K562 (cell line): ENCODE measurements at regions not wholly inside any gene's neighbourhood (a gene's known extent, or its start where the extent isn't known, plus 50 kb on each side); places are given as distances from the start of the nearest gene placed in this dataset.

Experiments used
- ATAC-seq: fragments of 200-7000 bp; cut with Tn5 transposase; 3 replicates; pipeline ENCODE4 v1.9.1; 2020; ENCODE audit warnings: moderate library complexity
- BruUV-seq: library from RNA; stranded (reverse); fragments of 400-500 nt; replicated peaks from 2 replicates; lab custom pipeline; 2021; lab: Mats Ljungman, UMichigan
- CTCF ChIA-PET: fragments of 300-600 bp; formaldehyde crosslinking; extraction: SDS; loops from one replicate; lab custom pipeline; 2021; ENCODE audit warnings: low intra/inter-chr PET ratio; lab: Yijun Ruan, JAX
- POLR2A ChIA-PET: fragments of 300-600, 350-650 bp; sonication (Branson Sonifier 250); formaldehyde crosslinking; extraction: SDS; loops from one replicate; lab custom pipeline; 2021; ENCODE audit warnings: antibody characterized with exemption, inconsistent platforms; lab: Yijun Ruan, JAX
- DNase-seq, 4 experiments: peaks; one replicate each; pipeline versions ENCODE4 v3.0.0 to v3.0.0-alpha.2; 2011 to 2018; ENCODE audit warnings: low spot score in 3 of 4, mixed read lengths in 3 of 4; ENCODE audit errors: extremely low read depth in 1 of 4
- FAIRE-seq: peaks from 2 replicates; lab custom pipeline; 2011; peaks lifted over from hg19 to GRCh38; lab: Jason Lieb, UNC
- H2AFZ ChIP-seq: 2 replicates; pipeline ENCODE4 v1.6.0; 2011; ENCODE audit warnings: low read depth, low read length, control low read depth, inconsistent platforms
- H3K27ac ChIP-seq: fragments of 200-600 bp; 3 replicates; pipeline ENCODE4 v1.8.0; 2011; ENCODE audit warnings: low read depth, mild to moderate bottlenecking, control low read depth, inconsistent platforms, low read length, moderate library complexity, mixed read lengths; ENCODE audit errors: extremely low read depth
- H3K27me3 ChIP-seq, 2 experiments: fragments of 300-600 bp in 1 of 2; 2 replicates in 1 of 2; 3 replicates in 1 of 2; pipeline versions ENCODE4 v1.6.0 to v1.8.0; 2011; ENCODE audit warnings: inconsistent platforms in 2 of 2, low read length in 2 of 2, mild to moderate bottlenecking in 1 of 2, mixed read lengths in 1 of 2, moderate library complexity in 1 of 2; ENCODE audit not compliant: control insufficient read depth in 2 of 2, insufficient read depth in 2 of 2
- H3K36me3 ChIP-seq: fragments of 300-600 bp; 3 replicates; pipeline ENCODE4 v1.8.0; 2011; ENCODE audit warnings: mild to moderate bottlenecking, low read length, inconsistent platforms; ENCODE audit not compliant: control insufficient read depth, insufficient read depth
- H3K4me1 ChIP-seq, 2 experiments: fragments of 200-600 bp in 1 of 2; replicated peaks in 1 of 2; 2 replicates in 1 of 2; 3 replicates in 1 of 2; pipeline versions ENCODE4 v1.5.1 to v1.8.0; 2011; ENCODE audit warnings: inconsistent platforms in 2 of 2, low read length in 2 of 2, mild to moderate bottlenecking in 1 of 2, mixed read lengths in 1 of 2, moderate library complexity in 1 of 2; ENCODE audit not compliant: control insufficient read depth in 2 of 2, insufficient read depth in 2 of 2
- H3K4me2 ChIP-seq: 2 replicates; pipeline ENCODE4 v1.6.1; 2011; ENCODE audit warnings: low read length, control low read depth, inconsistent platforms, mixed read lengths; ENCODE audit not compliant: insufficient read depth
- H3K4me3 ChIP-seq: fragments of 200-600 bp; sonication (generic), shearing (Covaris generic); 2 replicates; pipeline ENCODE4 v1.5.1; 2016; ENCODE audit warnings: control low read depth, inconsistent platforms
- H3K79me2 ChIP-seq: fragments of 200-600 bp; 3 replicates; pipeline ENCODE4 v1.8.0; 2011; ENCODE audit warnings: low read length, inconsistent platforms; ENCODE audit not compliant: control insufficient read depth, insufficient read depth
- H3K9ac ChIP-seq, 2 experiments: 2 replicates each; pipeline versions ENCODE4 v1.6.0 to v1.6.1; 2011; ENCODE audit warnings: low read depth in 2 of 2, low read length in 2 of 2, control low read depth in 1 of 2, inconsistent platforms in 1 of 2, mild to moderate bottlenecking in 1 of 2, mixed read lengths in 1 of 2; ENCODE audit not compliant: insufficient read depth in 1 of 2
- H3K9me1 ChIP-seq: one replicate; pipeline ENCODE4 v1.6.0; 2011; ENCODE audit warnings: inconsistent platforms, mild to moderate bottlenecking, low read length, moderate library complexity; ENCODE audit not compliant: control insufficient read depth, insufficient read depth
- H3K9me3 ChIP-seq: replicated peaks from 2 replicates; pipeline ENCODE4 v1.5.1; 2011; ENCODE audit warnings: low read depth, low read length, inconsistent platforms; ENCODE audit not compliant: control insufficient read depth, insufficient read depth
- H4K20me1 ChIP-seq: replicated peaks from 2 replicates; pipeline ENCODE4 v1.6.1; 2011; ENCODE audit warnings: low read length, inconsistent platforms, mixed read lengths; ENCODE audit not compliant: control insufficient read depth, insufficient read depth
- CBFA2T3 ChIP-seq: fragments of 450-650 bp; IDR thresholded peaks from 2 replicates; pipeline ENCODE4 v1.6.1; 2017
- GMEB1 ChIP-seq: fragments of 250-450 bp; sonication (Bioruptor Pico); IDR thresholded peaks from 2 replicates; pipeline ENCODE4 v1.4.0; 2020; ENCODE audit warnings: mild to moderate bottlenecking
- HMG20A ChIP-seq: fragments of 450-650 bp; formaldehyde crosslinking; conservative IDR thresholded peaks from 2 replicates; pipeline ENCODE4 v1.4.0; 2020; ENCODE audit warnings: mild to moderate bottlenecking, mixed read lengths
- NFIC ChIP-seq: fragments of 450-650 bp; IDR thresholded peaks from 2 replicates; pipeline ENCODE4 v1.6.1; 2017; ENCODE audit warnings: mild to moderate bottlenecking, inconsistent platforms
- PRDM10 ChIP-seq: fragments of 450-650 bp; IDR thresholded peaks from 2 replicates; pipeline ENCODE4 v1.6.1; 2018; ENCODE audit not compliant: partially characterized antibody
- TEAD4 ChIP-seq, 2 experiments: sonication (generic) in 1 of 2; formaldehyde crosslinking in 1 of 2; IDR thresholded peaks; 2 replicates each; pipeline versions ENCODE4 v1.6.1 to v1.8.0; 2012 to 2022; ENCODE audit warnings: borderline replicate concordance in 1 of 2, inconsistent platforms in 1 of 2, low read length in 1 of 2, mild to moderate bottlenecking in 1 of 2, missing genetic modification reagents in 1 of 2
- ZFP36 ChIP-seq: fragments of 150-350 bp; IDR thresholded peaks from 2 replicates; pipeline ENCODE4 v1.6.1; 2018; ENCODE audit warnings: low read length, low read depth; ENCODE audit not compliant: partially characterized antibody
- ZNF444 ChIP-seq: fragments of 250-450 bp; sonication (Bioruptor Pico); IDR thresholded peaks from 2 replicates; pipeline ENCODE4 v1.4.0; 2020; ENCODE audit warnings: mild to moderate bottlenecking, moderate library complexity
- WGBS: fragments of 100-300 bp; shearing (Covaris generic); methylation state at CpG from one replicate; pipeline ENCODE4 v1.1.6; 2016; ENCODE audit warnings: low coverage, mixed read lengths; ENCODE audit not compliant: insufficient coverage; ENCODE audit errors: missing lambda C conversion rate; 5-methylcytosine and 5-hydroxymethylcytosine counted together
- in situ Hi-C: fragments of 300-500 bp; cut with MboI; formaldehyde crosslinking; loops from 4 replicates; pipeline ENCODE4 v1.15.0; 2018; ENCODE audit warnings: inconsistent platforms, mixed read lengths
- intact Hi-C: fragments of 100-400 bp; cut with micrococcal nuclease; formaldehyde crosslinking; loops from 2 replicates; pipeline ENCODE4 v1.14.2; 2022

- Histone ChIP-seq H2AFZ (0 out of 2 replicates have a peak overlapping the region, but pooled peaks have one; percentile 5), H3K9me1 (no peaks in the 10 kb centered on the region), H3K27ac (no peak overlapping the region), H3K79me2 (no peaks in the 10 kb centered on the region), H3K9me3 (no peaks in the 10 kb centered on the region), H3K27me3 (no peaks in the 10 kb centered on the region), H3K9ac (no peak overlapping the region), H3K4me3 (no peak overlapping the region), H3K4me2 (no peak overlapping the region), H3K4me1 (peaks cover 0 to 9% of the 10 kb centered on the region in 2 experiments; a peak in 3 of 5 replicates), H4K20me1 (no peaks in the 10 kb centered on the region), H3K36me3 (no peaks in the 10 kb centered on the region; the same call in 2 of the 3 replicates)
- BruUV-seq = no TSS peak
- WGBS = 50% methylated on average over 2 of the region's 2 CpGs
- ATAC-seq (no peak; the same call in 2 of the 3 replicates), FAIRE-seq (no peak), DNase-seq (peak in 1 of 4 experiments; percentile 30)
- intact Hi-C loops = loop anchor here (5.0 kb wide), 1 partner anchor 142 kb away; no protein-coding TSS in a partner anchor
- TF ChIP-seq NFIC (peak; percentile 34; the same call in 1 of the 2 replicates), CBFA2T3 (peak; percentile 44), TEAD4 (IDR thresholded peaks at IDR 0.05; ENCODE audit: low read length) (peak; percentile 21; the same call in 1 of the 2 replicates), TEAD4 (CRISPR knock-in tag; IDR thresholded peaks at IDR 0.05; ENCODE audit: borderline replicate concordance) (no peak), ZFP36 (no peak), GMEB1 (no peak), PRDM10 (peak; percentile 20), HMG20A (CRISPR knock-in tag) (no peak), ZNF444 (CRISPR knock-in tag) (no peak)
- POLR2A ChIA-PET = interaction anchor here (0.6 kb wide), 1 partner anchor 20 kb away, joined by 3 read pairs; no protein-coding TSS in a partner anchor
- in situ Hi-C loops = no loop called here
- CTCF ChIA-PET = no interaction called here
Measured at GRCh38 chr4:10259976-10260375, 143.4 kb upstream of the WDR1 start.
